ENCODE measurements at regions not wholly inside any gene's neighbourhood (a gene's known extent, or its start where the extent isn't known, plus 50 kb on each side); places are given as distances from the start of the nearest gene placed in this dataset.
"Not testable (repeated sequence)": the region's sequence is repeated elsewhere in the genome, so short reads cannot be mapped to it uniquely, and the experiment has no call there.

DNA sequence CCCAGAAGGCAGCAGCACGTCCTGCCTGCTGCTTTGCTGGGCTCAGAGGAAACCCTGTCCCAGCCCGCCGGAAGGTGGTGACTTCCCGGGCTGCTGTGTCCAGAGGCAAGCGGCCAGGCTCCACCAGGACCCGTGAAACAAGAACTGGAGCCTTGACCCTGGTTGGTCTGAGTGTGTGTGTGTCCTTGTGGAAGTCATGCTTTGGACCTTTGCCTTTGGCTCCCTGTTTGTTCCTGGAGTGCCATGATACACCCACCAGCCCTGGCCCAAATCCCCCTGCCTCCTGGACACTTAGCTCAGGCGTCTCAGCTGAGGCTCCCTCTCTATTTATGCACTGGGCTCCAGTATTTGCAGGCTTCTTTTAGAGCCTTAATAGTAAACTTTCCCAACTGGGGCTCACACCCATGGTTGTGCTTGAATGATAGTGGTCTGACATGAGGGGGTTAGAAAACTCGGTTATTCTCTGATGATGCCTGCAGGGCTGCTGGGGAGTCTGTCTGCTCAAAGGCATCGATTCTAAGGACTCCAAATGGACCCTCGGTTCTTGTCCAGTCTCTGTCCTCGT lies 72.2 kb downstream of the C9orf50 start:
- H3K4me1 ChIP-seq (ENCODE audit: insufficient read depth, low read length): peaks cover 5% of the 10 kb centered on the region
- ATAC-seq (ENCODE audit: poor library complexity): no peak
- Mint-ChIP-seq H3K27ac (no peak overlapping the region), H3K27me3 (peaks cover 53% of the 10 kb centered on the region), H3K36me3 (ENCODE audit: low read depth) (no peaks in the 10 kb centered on the region), H3K9me3 (no peaks in the 10 kb centered on the region), H3K4me3 (no peak overlapping the region), H3K4me1 (ENCODE audit: low read depth) (peaks cover 5% of the 10 kb centered on the region)
- H3K27me3 ChIP-seq (ENCODE audit: control insufficient read depth in 1 of 2, insufficient read depth in 2 of 2, low read length in 2 of 2): peaks cover 23 to 35% of the 10 kb centered on the region in 2 experiments
- peaks cover 0 to 9% of the 10 kb centered on the region in 2 experiments for H3K9me3 ChIP-seq (ENCODE audit: control insufficient read depth in 1 of 2, insufficient read depth in 1 of 2, low read length in 2 of 2)
- no peak for DNase-seq
- intact Hi-C loops (cut with DNase I, micrococcal nuclease): no loop called here
- H3K36me3 ChIP-seq (ENCODE audit: insufficient read depth, low read length): no peaks in the 10 kb centered on the region
- H3K27ac ChIP-seq (ENCODE audit: low read depth in 1 of 2, low read length in 2 of 2): no peak overlapping the region
- ChIA-PET POLR2A (no interaction called here), CTCF (no interaction called here)
- no peak overlapping the region for H3K4me3 ChIP-seq (ENCODE audit: low read length)
- TF ChIP-seq CTCF (IDR thresholded peaks at IDR 0.05): no peak

GRCh38 chr9:129547869-129548570 lies 72.9 kb downstream of the C9orf50 start:
- TF ChIP-seq CTCF (IDR thresholded peaks at IDR 0.05): no peak
- H3K27me3 Mint-ChIP-seq: peaks cover 53% of the 10 kb centered on the region
- no peak for DNase-seq
- Histone ChIP-seq H3K9me3 (ENCODE audit: control insufficient read depth in 1 of 2, insufficient read depth in 1 of 2, low read length in 2 of 2) (peaks cover 0 to 9% of the 10 kb centered on the region in 2 experiments), H3K36me3 (ENCODE audit: insufficient read depth, low read length) (no peaks in the 10 kb centered on the region), H3K27me3 (ENCODE audit: control insufficient read depth in 1 of 2, insufficient read depth in 2 of 2, low read length in 2 of 2) (peaks cover 23 to 32% of the 10 kb centered on the region in 2 experiments), H3K4me3 (ENCODE audit: low read length) (no peak overlapping the region), H3K4me1 (ENCODE audit: insufficient read depth, low read length) (peaks cover 5% of the 10 kb centered on the region), H3K27ac (ENCODE audit: low read depth in 1 of 2, low read length in 2 of 2) (no peak overlapping the region)
- H3K4me3 Mint-ChIP-seq: no peak overlapping the region
- no peaks in the 10 kb centered on the region for H3K36me3 Mint-ChIP-seq (ENCODE audit: low read depth)
- ATAC-seq (ENCODE audit: poor library complexity): no peak
- CTCF ChIA-PET: no interaction called here
- POLR2A ChIA-PET: no interaction called here
- intact Hi-C loops (cut with DNase I, micrococcal nuclease): no loop called here
- peaks cover 5% of the 10 kb centered on the region for H3K4me1 Mint-ChIP-seq (ENCODE audit: low read depth)
- no peak overlapping the region for H3K27ac Mint-ChIP-seq
- H3K9me3 Mint-ChIP-seq: no peaks in the 10 kb centered on the region

DNA sequence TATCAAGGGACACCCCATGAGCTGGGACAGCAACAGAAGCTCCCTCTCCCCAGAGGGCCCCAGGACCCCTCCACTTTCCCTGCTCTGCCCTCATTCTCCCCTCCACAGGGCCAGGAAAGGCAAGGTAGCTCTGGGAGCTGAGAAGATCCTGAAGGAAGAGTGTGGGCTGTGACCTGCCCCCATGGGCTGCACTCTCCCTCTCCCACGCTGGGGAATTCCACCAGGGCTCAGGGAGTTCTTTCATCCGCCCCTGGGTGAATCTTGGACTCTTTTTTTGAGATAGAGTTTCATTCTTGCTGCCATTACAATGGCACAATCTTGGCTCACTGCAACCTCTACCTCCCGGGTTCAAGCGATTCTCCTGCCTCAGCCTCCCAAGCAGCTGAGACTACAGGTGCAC lies 73.8 kb downstream of the C9orf50 start:
- no peak for TF ChIP-seq CTCF (IDR thresholded peaks at IDR 0.05)
- Histone ChIP-seq H3K27ac (ENCODE audit: low read depth in 1 of 2, low read length in 2 of 2) (no peak overlapping the region), H3K4me1 (ENCODE audit: insufficient read depth, low read length) (peaks cover 5% of the 10 kb centered on the region), H3K36me3 (ENCODE audit: insufficient read depth, low read length) (no peaks in the 10 kb centered on the region), H3K4me3 (ENCODE audit: low read length) (no peak overlapping the region), H3K9me3 (ENCODE audit: control insufficient read depth in 1 of 2, insufficient read depth in 1 of 2, low read length in 2 of 2) (peaks cover 0 to 9% of the 10 kb centered on the region in 2 experiments), H3K27me3 (ENCODE audit: control insufficient read depth in 1 of 2, insufficient read depth in 2 of 2, low read length in 2 of 2) (peaks cover 20 to 30% of the 10 kb centered on the region in 2 experiments)
- Mint-ChIP-seq H3K9me3 (no peaks in the 10 kb centered on the region), H3K4me1 (ENCODE audit: low read depth) (peaks cover 5% of the 10 kb centered on the region), H3K27ac (no peak overlapping the region), H3K27me3 (peaks cover 50% of the 10 kb centered on the region), H3K36me3 (ENCODE audit: low read depth) (no peaks in the 10 kb centered on the region), H3K4me3 (no peak overlapping the region)
- intact Hi-C loops (cut with DNase I, micrococcal nuclease): no loop called here
- no peak for ATAC-seq (ENCODE audit: poor library complexity)
- ChIA-PET CTCF (no interaction called here), POLR2A (no interaction called here)
- DNase-seq: no peak

GRCh38 chr9:129545876-129546275 lies 75.0 kb downstream of the C9orf50 start:
- CTCF ChIA-PET; H3K27ac ChIP-seq (ENCODE audit: low read depth in 1 of 2, low read length in 2 of 2); H3K36me3 ChIP-seq (ENCODE audit: insufficient read depth, low read length); H3K9me3 Mint-ChIP-seq; intact Hi-C loops (cut with DNase I, micrococcal nuclease); POLR2A ChIA-PET; H3K4me1 Mint-ChIP-seq (ENCODE audit: low read depth); H3K27ac Mint-ChIP-seq; H3K4me3 ChIP-seq (ENCODE audit: low read length); H3K4me1 ChIP-seq (ENCODE audit: insufficient read depth, low read length); H3K9me3 ChIP-seq (ENCODE audit: control insufficient read depth in 1 of 2, insufficient read depth in 1 of 2, low read length in 2 of 2); H3K4me3 Mint-ChIP-seq; H3K36me3 Mint-ChIP-seq (ENCODE audit: low read depth); ATAC-seq (ENCODE audit: poor library complexity); DNase-seq: not testable (repeated sequence)
- peaks cover 38% of the 10 kb centered on the region for H3K27me3 Mint-ChIP-seq
- H3K27me3 ChIP-seq (ENCODE audit: control insufficient read depth in 1 of 2, insufficient read depth in 2 of 2, low read length in 2 of 2): peaks cover 17 to 24% of the 10 kb centered on the region in 2 experiments

Data from CD4-positive, alpha-beta T cell (primary cell).